ENCODE measurements at regions not wholly inside any gene's neighbourhood (a gene's known extent, or its start where the extent isn't known, plus 50 kb on each side); places are given as distances from the start of the nearest gene placed in this dataset.

GRCh38 chr5:107088907-107089306 lies 581.8 kb downstream of the EFNA5 start:
- TF ChIP-seq, protein P1, sequence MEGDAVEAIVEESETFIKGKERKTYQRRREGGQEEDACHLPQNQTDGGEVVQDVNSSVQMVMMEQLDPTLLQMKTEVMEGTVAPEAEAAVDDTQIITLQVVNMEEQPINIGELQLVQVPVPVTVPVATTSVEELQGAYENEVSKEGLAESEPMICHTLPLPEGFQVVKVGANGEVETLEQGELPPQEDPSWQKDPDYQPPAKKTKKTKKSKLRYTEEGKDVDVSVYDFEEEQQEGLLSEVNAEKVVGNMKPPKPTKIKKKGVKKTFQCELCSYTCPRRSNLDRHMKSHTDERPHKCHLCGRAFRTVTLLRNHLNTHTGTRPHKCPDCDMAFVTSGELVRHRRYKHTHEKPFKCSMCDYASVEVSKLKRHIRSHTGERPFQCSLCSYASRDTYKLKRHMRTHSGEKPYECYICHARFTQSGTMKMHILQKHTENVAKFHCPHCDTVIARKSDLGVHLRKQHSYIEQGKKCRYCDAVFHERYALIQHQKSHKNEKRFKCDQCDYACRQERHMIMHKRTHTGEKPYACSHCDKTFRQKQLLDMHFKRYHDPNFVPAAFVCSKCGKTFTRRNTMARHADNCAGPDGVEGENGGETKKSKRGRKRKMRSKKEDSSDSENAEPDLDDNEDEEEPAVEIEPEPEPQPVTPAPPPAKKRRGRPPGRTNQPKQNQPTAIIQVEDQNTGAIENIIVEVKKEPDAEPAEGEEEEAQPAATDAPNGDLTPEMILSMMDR (conservative IDR thresholded peaks at IDR 0.05), result no peak
- TF ChIP-seq ZFX (IDR thresholded peaks at IDR 0.05), result no peak
- H3K27ac ChIP-seq, result no peak overlapping the region

- TF ChIP-seq ZFX (IDR thresholded peaks at IDR 0.05), result no peak
- TF ChIP-seq, protein P1 (conservative IDR thresholded peaks at IDR 0.05), result no peak
- H3K27ac ChIP-seq, result no peak overlapping the region
Observed at GRCh38 chr5:107085572-107085971, 585.2 kb downstream of the EFNA5 start.

DNA sequence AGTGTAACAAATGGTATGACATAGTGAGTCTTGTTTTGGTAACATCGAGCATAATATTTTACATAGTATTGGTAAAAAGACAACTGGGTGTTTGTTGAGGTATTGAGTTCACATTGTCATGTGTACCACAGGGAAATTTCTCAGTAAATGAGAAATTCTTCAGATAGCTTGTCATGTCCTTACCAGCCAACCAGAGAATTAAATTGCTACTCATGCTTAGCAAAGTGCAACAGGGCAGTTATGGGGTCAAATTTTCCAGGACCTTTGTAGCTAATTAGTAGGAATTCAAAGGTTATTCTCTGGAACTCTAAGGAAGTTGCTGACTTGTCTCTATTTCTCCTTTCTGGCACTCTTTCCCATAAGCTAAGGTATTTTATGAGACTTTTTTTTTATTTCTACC lies 595.7 kb downstream of the EFNA5 start:
- TF ChIP-seq, protein P1 (conservative IDR thresholded peaks at IDR 0.05), result no peak
- TF ChIP-seq ZFX (IDR thresholded peaks at IDR 0.05), result no peak
- no peak overlapping the region for H3K27ac ChIP-seq

GRCh38 chr5:107072967-107073366 lies 597.8 kb downstream of the EFNA5 start:
- TF ChIP-seq, protein P1 (conservative IDR thresholded peaks at IDR 0.05), result no peak
- TF ChIP-seq ZFX (IDR thresholded peaks at IDR 0.05), result no peak
- no peak overlapping the region for H3K27ac ChIP-seq

DNA sequence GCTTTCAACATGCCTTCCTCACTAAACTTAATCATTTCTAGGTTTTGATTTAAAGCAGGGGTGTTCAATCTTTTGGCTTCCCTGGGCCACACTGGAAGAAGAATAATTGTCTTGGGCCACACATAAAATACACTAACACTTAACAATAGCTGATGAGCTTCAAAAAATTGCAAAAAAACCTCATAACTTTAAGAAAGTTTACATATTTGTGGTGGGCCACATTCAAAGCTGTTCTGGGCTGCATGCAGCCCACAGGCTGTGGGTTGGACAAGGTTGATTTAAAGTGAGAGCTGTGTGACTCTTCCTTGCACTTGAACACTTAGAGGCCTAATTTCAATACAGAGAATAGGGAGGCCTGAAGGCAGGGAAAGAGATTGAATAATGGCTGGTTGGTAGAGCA lies 598.3 kb downstream of the EFNA5 start:
- TF ChIP-seq, protein P1 (conservative IDR thresholded peaks at IDR 0.05), result no peak
- TF ChIP-seq ZFX (IDR thresholded peaks at IDR 0.05), result no peak

GRCh38 chr5:107068782-107069181 lies 602.0 kb downstream of the EFNA5 start:
- TF ChIP-seq, protein P1 (conservative IDR thresholded peaks at IDR 0.05), result no peak
- TF ChIP-seq ZFX (IDR thresholded peaks at IDR 0.05), result no peak

More for the DNA sequence above, 598.3 kb downstream of the EFNA5 start:
- H3K27ac ChIP-seq, result no peak overlapping the region

GRCh38 chr5:107067395-107067794 lies 603.3 kb downstream of the EFNA5 start:
- TF ChIP-seq ZFX (IDR thresholded peaks at IDR 0.05), result no peak

More at GRCh38 chr5:107068782-107069181, 602.0 kb downstream of the EFNA5 start:
- H3K27ac ChIP-seq, result no peak overlapping the region

GRCh38 chr5:107063511-107063910 lies 607.2 kb downstream of the EFNA5 start:
- H3K27ac ChIP-seq, result no peak overlapping the region
- no peak for TF ChIP-seq ZFX (IDR thresholded peaks at IDR 0.05)
- TF ChIP-seq, protein P1 (conservative IDR thresholded peaks at IDR 0.05), result no peak

More at GRCh38 chr5:107067395-107067794, 603.3 kb downstream of the EFNA5 start:
- H3K27ac ChIP-seq, result no peak overlapping the region
